Activated CD4-positive, alpha-beta T cell treated with anti-CD3 and anti-CD28 coated beads, Interleukin-2, Interleukin-4, amounts not matched to agents 100 ng/mL and 50 ng/mL, durations not matched to agents 16 hours and 8 hours (primary cell): ENCODE measurements at regions not wholly inside any gene's neighbourhood (a gene's known extent, or its start where the extent isn't known, plus 50 kb on each side); places are given as distances from the start of the nearest gene placed in this dataset.
A peak's percentile ranks its signal among the peaks of the same experiment; 100 is the strongest.

ENCODE experiments used
- DNase-seq: peaks from one replicate; pipeline ENCODE4 v3.0.0-alpha.2; 2020; ENCODE audit warnings: low spot score

DNA sequence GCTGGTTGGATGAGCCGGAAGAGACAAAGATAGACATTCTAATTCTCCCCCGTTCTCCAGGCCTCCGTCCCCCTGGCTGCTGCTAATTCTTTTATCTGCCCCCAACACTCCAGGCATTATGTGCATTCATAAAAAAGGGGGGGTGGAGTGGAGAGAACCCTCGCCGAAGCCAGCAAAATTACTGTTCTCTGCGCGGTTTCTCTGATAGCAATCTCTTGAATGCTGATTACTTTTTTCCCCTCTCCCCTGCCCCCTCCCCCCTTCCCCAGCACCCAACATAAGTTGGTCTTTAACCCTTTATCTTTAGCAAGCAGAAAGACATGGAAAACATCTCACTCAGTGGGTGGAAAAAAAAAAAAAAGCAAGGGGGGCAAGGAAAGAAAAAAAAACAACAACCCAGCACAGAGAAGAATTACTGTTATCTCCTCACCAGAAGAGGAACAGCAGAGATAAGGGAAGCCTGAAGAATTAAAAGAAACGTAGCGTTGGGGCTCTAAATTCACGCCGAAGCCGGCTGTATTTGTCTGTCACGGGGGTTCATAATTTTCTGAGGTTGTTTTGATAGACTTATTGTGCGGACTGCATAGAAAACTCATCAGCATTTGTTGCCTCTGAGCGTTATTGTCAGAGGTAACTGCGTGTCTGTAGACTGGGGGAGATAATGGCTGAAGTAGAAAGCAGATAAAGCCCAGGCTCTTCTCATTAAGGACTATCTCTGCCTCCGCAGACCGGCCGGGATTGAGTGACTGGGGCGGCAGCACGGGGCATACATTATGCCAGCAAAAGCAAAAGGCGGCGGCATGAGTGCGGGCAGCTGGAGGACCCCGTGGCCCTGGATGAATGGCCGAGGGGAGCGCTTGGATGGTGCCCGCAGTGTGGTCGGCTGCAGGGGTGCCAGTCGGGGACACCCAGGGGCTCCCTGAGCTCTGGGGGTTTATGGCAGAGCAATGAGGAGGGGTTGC lies 126.9 kb downstream of the MRM1 start:
- peak; percentile 28 for DNase-seq

GRCh38 chr17:36730095-36730808 lies 128.9 kb downstream of the MRM1 start:
- DNase-seq, result no peak

GRCh38 chr17:36730857-36731490 lies 129.6 kb downstream of the MRM1 start:
- DNase-seq, result no peak

DNA sequence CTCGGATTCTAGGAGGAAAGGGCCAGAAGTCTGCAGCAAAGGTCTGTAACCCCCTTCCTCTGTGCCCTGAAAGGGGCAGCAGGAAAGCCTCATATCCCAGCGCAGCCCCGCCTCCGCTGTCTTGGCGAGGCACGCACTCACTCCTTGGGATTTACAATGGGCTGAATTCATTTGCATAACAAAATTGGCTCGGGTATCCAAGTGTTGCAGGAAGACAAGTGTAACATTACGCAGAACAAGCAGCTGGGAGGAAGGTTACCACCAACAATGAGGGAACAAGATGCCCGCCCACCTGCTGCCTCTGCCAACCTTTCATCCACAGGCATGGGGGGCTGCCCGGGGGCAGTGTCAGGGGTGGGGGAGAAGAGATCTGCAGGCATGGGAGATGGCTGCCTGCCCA lies 130.4 kb downstream of the MRM1 start:
- DNase-seq, result no peak

DNA sequence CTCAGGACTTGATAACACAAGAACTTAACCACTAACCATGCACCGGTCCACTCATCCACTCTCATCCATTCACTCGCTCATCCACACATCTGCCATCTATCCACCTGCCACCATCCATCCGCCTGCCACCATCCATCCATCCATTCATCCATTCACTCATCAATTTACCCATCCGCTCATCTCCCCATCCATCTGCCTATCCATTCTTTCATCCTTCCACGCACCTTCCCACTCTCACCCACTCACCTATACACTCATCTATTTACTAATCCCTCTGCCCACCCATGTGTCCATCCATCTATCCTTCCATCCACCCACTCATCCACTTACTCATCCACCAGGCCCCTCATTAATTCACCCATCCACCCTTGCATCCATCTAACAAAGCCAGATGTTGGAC lies 131.0 kb downstream of the MRM1 start:
- no peak for DNase-seq

DNA sequence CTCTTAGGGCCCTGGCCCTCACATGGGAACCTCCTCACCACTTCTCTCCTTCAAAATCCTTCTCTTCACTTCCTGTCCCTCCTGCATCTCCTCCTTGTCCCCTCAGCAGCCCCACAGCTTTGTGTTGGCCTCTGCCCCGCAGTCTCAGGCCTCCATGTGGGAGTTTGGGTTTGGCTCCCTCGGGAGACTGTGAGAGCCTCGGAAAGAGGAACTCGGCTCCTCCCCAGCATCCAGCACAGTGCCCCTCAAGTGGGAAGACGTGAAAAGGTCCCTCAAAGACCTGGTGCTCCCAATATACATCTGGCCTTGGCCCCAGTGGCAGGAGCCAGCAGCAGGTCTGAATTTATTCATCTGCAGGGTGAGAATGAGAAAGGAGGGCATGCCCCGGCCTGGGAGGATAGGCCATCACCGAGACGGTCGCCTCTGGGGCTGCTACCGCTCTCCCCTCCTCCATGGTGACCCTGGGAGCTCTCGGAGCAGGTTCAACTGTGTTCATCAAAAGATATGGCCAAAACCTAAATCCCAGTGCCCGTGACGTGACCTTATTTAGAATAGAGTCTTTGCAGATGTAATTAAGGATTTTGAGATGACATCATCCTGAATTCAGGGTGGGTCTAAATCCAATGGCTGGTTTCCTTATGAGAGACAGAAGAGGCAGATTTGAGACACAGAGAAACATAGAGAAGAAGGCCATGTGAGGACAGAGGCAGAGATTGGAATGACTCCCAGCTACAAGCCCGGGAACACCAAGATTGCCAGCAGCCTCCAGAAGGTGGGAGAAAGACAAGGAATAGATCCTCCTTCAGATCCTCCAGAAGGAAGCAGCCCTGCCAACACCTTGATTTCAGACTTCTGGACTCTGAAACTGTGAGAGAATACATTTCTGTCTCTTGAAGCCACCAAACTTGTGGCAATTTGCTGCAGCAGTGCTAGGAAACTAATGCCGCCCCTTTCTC lies 135.1 kb downstream of the MRM1 start:
- DNase-seq, result no peak

- DNase-seq, result no peak
Observed at GRCh38 chr17:36739208-36739607, 137.8 kb downstream of the MRM1 start.

DNA sequence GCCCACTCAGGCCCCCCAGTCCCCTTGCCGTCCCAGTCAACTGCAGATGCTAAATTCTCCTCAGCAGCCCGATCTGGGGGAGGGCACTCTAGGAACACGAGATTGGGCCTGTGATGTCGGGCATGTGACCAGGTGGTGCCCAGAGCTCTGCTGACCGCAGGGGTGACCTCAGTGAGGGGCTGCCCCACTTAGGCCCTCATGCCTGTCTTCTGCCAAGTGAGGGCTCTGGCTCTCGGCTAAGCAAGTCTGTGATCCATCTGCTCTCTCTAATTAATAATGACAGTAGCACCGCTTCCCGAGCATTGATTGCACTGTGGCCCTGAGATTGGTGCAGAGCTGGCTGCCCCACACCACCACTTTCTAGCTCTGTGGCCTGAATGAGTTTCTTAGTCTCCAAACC lies 138.8 kb downstream of the MRM1 start:
- DNase-seq, result no peak

GRCh38 chr17:36741019-36741902 lies 139.9 kb downstream of the MRM1 start:
- DNase-seq, result no peak

GRCh38 chr17:36742267-36743000 lies 141.1 kb downstream of the MRM1 start:
- DNase-seq, result no peak

DNA sequence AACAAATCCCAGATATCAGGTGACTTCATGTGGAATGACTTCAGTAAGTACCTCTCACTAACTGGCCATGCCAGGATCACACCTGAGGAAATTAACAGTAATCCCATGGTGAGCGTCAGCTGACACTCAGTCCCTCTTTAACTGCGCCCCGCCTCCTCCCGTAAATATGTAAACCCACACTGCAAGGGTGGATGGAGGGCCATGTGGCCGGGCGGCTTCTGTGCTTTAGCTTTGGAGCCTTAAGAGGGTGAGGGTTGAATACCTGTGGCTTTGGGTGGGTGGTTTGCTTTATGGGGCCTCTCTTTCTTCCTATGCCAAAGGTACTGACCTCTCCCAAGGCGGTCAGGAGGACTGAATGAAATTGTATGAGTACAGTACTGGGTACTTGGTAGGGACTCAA lies 141.7 kb downstream of the MRM1 start:
- no peak for DNase-seq

GRCh38 chr17:36746381-36747053 lies 145.1 kb downstream of the MRM1 start:
- DNase-seq, result no peak

DNA sequence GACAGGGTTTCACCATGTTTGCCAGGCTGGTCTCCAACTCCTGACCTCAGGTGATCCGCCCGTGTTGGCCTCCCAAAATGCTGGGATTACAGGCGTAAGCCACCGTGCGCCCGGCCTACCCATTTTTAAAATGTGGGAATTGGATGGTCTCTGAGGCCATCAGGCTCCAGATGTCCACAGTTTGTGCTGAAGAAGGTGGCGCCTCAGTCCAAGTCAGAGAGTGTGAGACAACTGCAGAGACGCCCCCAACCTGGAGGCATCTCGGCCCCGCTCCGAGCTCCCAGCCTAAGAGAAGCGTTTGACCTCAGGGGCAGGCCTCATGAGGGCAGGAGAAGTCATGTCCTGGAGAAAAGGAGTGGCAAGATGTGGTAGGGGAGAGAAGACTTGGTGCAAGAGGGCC lies 146.5 kb downstream of the MRM1 start:
- DNase-seq, result no peak

GRCh38 chr17:36748272-36748671 lies 146.9 kb downstream of the MRM1 start:
- DNase-seq, result no peak

DNA sequence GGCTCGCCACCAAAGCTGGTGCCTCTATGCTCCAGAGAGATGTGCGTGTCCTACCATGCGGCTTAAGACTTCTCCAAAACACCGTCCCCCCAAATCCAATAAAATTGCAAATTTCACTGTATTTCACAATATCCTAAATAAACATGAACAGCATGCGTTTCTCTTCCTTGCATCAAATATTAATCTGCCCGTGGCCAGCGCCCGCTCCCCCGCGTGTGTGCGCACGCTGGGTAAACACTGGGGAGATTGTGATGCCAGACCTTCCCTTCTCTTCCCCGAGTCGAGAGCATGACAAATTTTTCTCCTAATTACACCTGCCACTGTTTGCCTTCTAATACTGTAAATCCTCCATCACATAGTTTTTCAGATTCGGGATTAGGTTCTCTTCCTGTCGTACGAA lies 148.1 kb downstream of the MRM1 start:
- DNase-seq, result no peak

GRCh38 chr17:36750316-36750885 lies 149.0 kb downstream of the MRM1 start:
- DNase-seq, result no peak

DNA sequence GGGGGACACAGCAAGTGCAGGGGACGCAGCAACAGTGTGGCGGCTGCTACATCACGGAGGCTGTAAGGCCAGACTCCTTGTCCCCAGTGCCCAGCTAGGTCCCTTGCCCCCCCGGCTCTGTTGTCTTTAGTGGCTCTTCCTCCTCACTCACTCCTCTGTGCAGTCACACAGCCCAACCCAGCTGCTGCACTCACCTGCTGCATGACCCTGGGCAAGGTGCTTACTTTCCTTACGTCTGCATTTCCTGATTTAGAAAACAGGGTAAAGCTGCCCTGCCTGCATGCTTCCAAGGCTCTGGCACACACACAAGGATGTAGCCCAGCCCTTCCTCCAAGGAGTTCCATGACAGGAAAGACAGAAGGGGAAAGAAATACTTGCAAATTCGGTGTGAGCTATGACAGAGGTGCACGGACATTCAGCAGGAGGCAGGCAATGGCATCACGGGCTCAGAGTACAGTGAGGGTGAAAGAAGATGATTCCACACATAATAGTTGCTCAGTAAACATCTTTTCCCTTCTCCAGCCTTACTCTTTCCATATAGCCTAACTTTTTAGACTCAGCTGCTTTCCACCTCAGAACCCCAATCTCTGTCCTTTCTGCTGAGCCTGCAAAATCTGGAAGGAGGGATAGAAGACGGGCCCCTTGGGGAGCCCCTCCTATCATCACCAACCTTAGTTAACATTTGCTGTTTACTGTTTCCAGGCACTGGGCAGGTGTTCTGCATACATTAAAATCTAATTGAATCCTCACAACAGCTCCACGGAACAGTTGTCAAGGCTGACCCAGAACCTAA lies 150.9 kb downstream of the MRM1 start:
- DNase-seq, result no peak

DNA sequence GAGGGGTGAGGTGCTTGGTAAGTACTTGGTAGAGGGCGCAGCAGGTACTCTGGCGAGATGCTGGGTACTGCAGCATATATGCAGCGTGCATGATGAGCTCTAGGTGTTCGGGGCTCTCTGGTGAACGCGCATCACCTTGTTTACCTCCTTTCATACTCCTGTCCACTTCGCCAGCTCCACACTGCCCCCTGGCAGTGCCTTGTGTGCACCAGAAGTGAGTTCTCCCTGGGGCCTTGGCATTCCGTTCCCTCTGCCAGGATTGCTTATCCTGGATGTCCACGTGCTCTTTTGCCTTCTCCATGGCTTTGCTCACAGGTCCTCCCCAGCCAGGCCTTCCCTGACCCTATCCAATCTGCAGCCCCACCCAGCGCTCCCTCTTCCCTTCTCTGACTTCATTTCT lies 154.2 kb downstream of the MRM1 start:
- DNase-seq, result peak; percentile 15
